Jurkat, Clone E6-1 (cell line): ENCODE measurements at regions not wholly inside any gene's neighbourhood (a gene's known extent, or its start where the extent isn't known, plus 50 kb on each side); places are given as distances from the start of the nearest gene placed in this dataset.
"Not testable (repeated sequence)": the region's sequence is repeated elsewhere in the genome, so short reads cannot be mapped to it uniquely, and the experiment has no call there.

Experiments used
- DNase-seq: peaks from one replicate; pipeline ENCODE4 v3.0.0-alpha.2; 2011; ENCODE audit warnings: low read depth, low spot score
- H3K4me3 ChIP-seq: 2 replicates; pipeline ENCODE4 v1.5.1; 2011; ENCODE audit warnings: mild to moderate bottlenecking, low read length, control low read depth, moderate library complexity

- DNase-seq: no peak
- H3K4me3 ChIP-seq: no peak overlapping the region
Measured at GRCh38 chr3:4198491-4198890, 104.7 kb upstream of the SETMAR start.

DNA sequence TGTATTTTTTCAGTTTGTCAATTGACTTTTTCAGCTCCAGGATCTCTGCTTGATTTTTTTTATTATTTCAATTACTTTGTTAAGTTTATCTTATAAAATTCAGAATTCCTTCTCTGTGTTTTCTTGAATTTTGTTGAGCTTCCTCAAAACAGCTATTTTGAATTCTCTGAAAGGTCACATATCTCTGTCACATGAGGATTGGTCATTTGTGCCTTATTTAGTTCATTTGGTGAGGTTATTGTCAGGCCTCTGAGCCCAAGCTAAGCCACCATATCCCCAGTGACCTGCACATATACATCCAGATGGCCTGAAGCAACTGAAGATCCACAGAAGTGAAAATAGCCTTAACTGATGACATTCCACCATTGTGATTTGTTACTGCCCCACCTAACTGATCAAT, 98.4 kb upstream of the SETMAR start:
- DNase-seq, H3K4me3 ChIP-seq: not testable (repeated sequence)

DNA sequence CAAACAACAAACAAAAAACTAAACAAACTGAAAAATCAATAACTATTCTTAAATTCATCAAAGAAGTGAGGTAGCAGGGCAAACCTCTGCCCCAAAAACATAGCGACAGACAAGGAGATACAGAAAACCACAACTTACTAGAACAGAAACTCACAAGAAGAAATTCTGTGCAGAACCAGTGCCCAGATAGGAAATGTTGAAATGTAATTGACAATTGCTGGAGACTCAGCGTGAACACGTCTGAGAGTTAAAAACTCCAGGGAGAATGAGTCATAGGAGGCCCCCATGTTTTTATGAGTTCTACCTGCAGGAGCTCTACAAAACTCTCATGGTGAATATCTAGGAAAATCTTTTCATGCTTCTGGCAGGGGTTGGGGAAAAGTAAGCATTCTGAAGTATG, 95.5 kb upstream of the SETMAR start:
- DNase-seq: no peak
- H3K4me3 ChIP-seq: no peak overlapping the region

GRCh38 chr3:4208556-4208955, 94.6 kb upstream of the SETMAR start:
- DNase-seq: no peak
- no peak overlapping the region for H3K4me3 ChIP-seq

- DNase-seq: no peak
- H3K4me3 ChIP-seq: no peak overlapping the region
Measured at GRCh38 chr3:4211610-4212009, 91.6 kb upstream of the SETMAR start.

GRCh38 chr3:4213420-4213819, 89.7 kb upstream of the SETMAR start:
- DNase-seq, H3K4me3 ChIP-seq: not testable (repeated sequence)

- DNase-seq, H3K4me3 ChIP-seq: not testable (repeated sequence)
Measured at GRCh38 chr3:4216974-4217373, 86.2 kb upstream of the SETMAR start.

- no peak for DNase-seq
- no peak overlapping the region for H3K4me3 ChIP-seq
Measured at GRCh38 chr3:4218456-4219226, 84.5 kb upstream of the SETMAR start.

GRCh38 chr3:4219227-4219568, 84.0 kb upstream of the SETMAR start:
- no peak for DNase-seq

DNA sequence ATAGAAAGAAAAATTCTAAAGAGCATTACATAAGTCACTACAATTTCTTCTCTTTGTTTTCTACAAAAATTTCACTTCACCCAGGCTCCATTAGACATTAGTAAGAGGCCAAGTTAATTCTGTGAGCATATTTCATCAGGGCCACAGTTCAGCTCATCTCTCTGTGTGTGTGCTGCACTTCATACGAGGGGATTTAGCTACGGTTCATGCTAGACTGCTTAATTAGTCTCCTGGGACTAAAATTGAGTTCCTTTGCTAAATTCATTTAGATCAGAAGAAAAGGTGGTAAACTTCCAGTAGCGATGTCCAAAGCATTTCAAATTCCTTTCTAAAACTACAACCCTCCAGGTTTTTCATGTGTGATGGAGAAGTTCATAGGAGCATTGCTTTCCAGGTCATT, 83.1 kb upstream of the SETMAR start:
- no peak for DNase-seq
- H3K4me3 ChIP-seq: no peak overlapping the region

More at GRCh38 chr3:4219227-4219568, 84.0 kb upstream of the SETMAR start:
- H3K4me3 ChIP-seq: no peak overlapping the region

DNA sequence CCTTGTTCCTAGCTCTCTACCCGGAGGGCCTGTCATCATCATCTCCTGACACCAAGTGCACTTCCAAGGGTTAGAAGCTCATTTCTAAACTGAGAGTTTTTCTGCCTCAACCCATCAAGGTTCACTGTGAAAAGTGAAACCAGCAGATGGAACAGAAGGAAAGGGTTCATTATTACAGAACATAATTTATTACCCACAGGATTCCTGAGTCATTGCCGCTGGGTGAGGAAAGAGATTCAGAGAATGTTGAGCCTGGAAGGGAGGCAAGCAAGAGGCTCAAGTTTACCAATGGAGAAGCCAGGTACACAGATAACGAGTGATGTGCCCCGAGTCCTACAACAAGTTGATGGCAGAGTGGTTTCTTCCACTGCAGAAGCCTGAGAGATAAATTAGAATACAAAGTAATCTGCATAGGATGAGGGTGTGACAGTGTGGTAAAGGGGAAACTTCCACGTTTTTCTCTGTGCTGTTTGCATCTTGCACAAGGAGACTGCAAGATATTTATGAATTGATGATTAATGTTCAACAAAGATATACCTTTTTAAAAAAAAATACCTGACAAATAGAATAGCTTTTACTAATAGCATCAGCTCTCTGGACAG, 80.5 kb upstream of the SETMAR start:
- DNase-seq: no peak
- no peak overlapping the region for H3K4me3 ChIP-seq

DNA sequence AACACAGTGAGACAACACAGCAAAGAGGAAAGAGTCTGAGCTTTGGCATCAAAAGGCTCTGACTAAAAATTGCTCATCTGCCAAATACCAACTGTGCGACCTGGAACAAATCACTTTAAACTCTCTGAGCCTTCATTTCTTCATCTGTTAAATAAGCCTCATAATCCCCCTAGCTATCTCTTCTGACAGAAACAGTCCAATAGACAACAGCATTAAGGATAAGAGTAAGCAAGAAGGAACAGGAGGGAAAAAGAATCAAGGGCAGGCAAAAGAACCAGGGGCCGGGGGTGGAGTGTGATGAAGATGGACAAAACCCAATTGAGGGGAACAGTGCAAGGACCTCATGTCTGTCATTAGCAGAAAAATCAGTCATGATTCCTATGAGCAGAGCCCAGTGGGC, 79.4 kb upstream of the SETMAR start:
- no peak for DNase-seq
- H3K4me3 ChIP-seq: no peak overlapping the region

DNA sequence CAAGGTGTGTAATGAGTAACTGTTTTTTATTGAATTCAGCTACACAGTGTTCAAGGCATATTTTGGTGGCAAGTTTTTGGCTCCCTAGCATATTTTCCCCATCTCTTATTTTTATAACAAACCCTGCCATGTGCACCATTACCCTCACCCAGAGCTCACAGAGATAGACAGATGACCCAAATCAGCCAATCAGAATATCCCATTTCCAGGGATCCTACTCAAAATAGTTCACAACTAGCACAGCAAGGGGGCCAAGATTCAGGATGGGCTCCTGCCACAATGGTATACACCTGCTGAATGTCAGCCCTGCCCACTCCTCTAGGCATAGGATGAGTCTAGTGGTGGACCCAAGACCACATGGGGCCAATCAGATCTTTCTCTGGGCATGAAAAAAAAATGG, 78.8 kb upstream of the SETMAR start:
- no peak overlapping the region for H3K4me3 ChIP-seq
- no peak for DNase-seq

DNA sequence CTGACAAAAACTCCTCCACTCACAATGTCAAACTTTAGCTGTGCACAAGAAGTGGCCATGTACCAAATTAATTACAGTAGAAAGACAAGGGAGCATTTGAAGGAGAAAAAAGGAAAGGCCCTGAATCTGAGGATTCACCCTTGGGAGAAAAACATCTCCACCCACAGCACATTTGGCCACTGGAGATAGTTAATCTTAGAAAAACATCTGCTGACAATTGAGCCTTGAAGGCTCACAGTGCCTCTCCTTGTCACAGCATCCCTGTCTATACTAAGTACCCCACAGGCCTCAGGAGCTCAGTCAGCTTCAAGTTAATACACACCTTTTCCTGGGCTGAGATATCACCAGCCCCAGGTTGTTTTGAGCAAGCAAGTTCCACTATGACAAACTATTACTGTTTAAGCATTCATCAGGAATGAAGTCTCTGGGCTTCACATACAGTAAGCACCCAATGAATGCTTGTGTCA, 78.1 kb upstream of the SETMAR start:
- H3K4me3 ChIP-seq: no peak overlapping the region
- DNase-seq: no peak

GRCh38 chr3:4228295-4228694, 74.9 kb upstream of the SETMAR start:
- no peak for DNase-seq
- H3K4me3 ChIP-seq: no peak overlapping the region

- H3K4me3 ChIP-seq: no peak overlapping the region
- no peak for DNase-seq
Measured at GRCh38 chr3:4231041-4231440, 72.1 kb upstream of the SETMAR start.

DNA sequence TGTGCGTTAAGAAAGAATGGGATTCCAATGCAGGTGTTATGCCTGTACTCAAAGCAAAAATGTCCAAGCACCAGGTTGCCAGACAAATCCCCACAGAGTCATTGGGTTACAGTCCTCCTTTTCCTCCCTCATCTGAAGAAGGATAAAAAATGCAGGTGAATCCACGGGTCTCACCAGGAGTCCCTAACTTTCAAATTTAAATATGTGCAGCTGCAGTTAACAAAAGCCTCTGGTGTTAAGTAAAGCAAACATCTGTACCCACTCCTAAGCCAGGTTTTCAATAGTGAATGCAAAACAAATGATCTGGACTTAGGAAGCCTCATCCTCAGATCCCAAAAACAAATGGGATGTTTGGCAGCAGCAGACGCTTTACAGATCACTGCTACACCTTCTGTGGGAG, 70.4 kb upstream of the SETMAR start:
- no peak overlapping the region for H3K4me3 ChIP-seq
- no peak for DNase-seq

DNA sequence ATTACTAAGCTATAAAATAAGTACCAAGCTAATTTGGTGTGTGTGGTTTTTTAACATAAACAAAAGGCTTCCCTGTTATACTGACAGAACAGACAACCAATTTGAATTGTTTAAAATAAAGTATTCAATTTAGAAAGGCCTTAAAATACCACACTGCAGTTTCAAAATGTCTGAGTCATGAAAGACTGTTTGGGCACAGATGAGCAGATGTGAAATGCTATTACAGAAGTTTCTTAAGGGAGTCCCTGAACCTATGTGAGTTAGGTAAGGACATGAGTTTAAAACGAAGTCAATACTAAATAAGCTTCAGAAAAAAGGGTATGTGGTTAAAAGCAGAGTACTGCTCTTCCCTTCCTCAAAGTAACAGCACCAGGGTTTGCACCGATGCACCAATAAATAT, 69.7 kb upstream of the SETMAR start:
- H3K4me3 ChIP-seq: no peak overlapping the region
- no peak for DNase-seq

- DNase-seq: no peak
- H3K4me3 ChIP-seq: no peak overlapping the region
Measured at GRCh38 chr3:4234889-4235288, 68.3 kb upstream of the SETMAR start.

DNA sequence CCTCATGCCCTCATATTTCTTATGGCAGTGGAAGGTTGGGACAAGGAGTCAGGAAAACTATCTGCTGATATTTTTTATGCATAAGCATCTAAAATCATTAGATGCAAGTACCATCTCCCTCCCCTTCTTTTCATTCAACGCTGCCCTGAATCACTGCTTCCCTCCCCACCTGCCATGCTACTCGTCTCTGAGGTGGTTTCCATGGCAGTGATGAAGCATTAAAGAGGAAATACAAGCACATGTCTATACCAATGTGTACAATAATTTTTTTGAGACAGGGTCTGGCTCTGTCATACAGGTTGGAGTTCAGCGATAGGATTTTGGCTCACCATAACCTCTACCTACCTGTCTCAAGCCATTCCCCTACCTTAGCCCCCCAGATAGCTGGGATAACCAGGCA, 67.5 kb upstream of the SETMAR start:
- no peak for DNase-seq
- H3K4me3 ChIP-seq: no peak overlapping the region

GRCh38 chr3:4241595-4242170, 61.5 kb upstream of the SETMAR start:
- H3K4me3 ChIP-seq: no peak overlapping the region
- DNase-seq: no peak
